ENCODE measurements at regions not wholly inside any gene's neighbourhood (a gene's known extent, or its start where the extent isn't known, plus 50 kb on each side); places are given as distances from the start of the nearest gene placed in this dataset.
"Not testable (repeated sequence)": the region's sequence is repeated elsewhere in the genome, so short reads cannot be mapped to it uniquely, and the experiment has no call there.

DNA sequence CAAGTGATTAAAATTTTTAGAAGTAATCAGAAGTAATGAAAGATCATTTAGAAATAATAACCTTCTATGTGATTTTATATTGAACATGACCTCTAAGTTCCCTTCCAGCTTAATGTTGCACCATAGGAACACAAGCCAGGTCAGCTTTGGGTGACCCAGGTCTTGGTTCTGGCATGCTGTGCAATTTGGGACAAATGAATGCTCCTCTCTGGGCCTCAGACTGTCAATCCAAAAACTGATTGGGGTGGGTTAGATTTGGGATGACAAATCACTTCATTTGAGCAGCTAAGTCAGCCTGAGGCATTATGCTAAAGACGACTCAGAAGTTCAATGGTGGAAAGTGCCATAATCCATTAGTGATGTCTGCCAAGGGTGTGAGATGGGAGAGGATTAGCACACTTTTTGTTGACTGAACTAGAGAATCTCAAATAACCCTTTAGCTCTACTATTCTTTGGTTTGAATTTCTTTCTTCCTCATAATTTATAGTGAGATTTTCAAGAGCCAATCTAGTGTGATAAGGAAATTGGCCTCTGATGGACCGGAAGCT is 60.7 kb upstream of the BOD1 start:
- DNase-seq (no peak), ATAC-seq (replicated peaks in 1 of 2) (no peak)
- Mint-ChIP-seq H3K4me1 (ENCODE audit: low read depth) (no peaks in the 10 kb centered on the region), H3K27ac (no peak overlapping the region), H3K36me3 (ENCODE audit: insufficient read depth in 2 of 2) (peaks cover 0 to 5% of the 10 kb centered on the region in 2 donors), H3K27me3 (ENCODE audit: low read depth) (peaks cover 10% of the 10 kb centered on the region), H3K4me3 (no peak overlapping the region), H3K9me3 (peaks cover 0 to 6% of the 10 kb centered on the region in 2 donors)

DNA sequence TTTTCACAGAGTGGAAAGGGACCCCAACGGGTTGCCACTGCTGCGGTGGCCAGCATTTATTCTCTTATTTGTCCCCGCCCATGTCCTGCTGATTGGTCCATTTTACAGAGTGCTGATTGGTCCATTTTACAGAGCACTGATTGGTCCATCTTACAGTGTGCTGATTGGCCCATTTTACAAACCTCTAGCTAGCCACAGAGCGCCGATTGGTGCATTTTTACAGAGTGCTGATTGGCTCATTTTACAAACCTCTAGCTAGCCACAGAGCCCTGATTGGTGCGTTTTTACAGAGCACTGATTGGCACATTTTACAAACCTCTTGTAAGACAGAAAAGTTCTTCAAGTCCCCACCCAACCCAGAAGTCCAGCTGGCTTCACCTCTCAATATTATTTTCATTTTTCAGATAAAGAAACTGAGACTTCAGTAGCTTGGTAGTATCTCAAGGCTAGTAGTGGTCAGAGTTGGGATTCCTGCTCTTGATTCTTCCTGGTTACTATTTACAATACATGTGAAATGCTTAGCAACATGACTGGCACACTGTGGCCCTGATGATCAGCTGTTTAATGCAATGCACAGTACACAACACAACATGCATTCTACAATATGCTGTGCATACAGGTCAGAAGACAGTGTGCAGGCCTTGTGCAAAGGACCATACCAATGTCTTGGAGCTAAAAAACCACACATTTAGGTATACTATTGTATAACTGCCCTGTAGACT is 63.6 kb upstream of the BOD1 start:
- Mint-ChIP-seq H3K36me3 (ENCODE audit: insufficient read depth in 2 of 2) (peaks cover 0 to 3% of the 10 kb centered on the region in 2 donors), H3K27ac (no peak overlapping the region), H3K9me3 (peaks cover 0 to 6% of the 10 kb centered on the region in 2 donors), H3K4me3 (no peak overlapping the region), H3K4me1 (ENCODE audit: low read depth) (no peaks in the 10 kb centered on the region), H3K27me3 (ENCODE audit: low read depth) (peaks cover 10% of the 10 kb centered on the region)
- no peak for ATAC-seq (replicated peaks in 1 of 2)
- DNase-seq: no peak

DNA sequence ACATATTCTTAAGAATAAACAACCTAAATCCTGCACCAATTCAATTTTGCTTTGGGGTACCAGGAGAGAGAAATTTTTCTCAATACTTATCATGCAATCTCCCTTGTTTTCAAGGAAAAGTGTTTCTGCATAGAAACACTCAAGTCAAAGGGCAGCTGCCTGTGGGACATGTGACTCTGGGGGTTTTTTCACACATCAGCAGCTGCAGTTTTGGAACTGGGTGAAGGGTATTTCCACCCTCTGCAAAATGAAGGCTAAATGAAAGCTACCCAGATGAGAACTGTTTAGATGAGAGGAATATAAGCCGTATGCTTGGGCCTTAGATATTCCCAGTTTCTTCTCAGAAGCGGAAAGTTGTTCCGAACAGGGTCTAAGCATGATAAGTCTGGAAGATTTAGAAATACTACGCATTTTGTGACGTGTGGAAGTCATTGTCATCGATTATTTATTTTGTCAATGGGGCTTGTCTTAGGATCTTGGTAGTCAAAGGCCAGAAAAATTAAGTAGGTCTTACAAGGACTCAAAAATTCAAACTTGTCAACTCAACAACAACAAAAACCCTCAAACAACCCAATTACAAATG is 64.3 kb upstream of the BOD1 start:
- ATAC-seq (replicated peaks in 1 of 2): no peak
- H3K4me1 Mint-ChIP-seq (ENCODE audit: low read depth): no peaks in the 10 kb centered on the region
- no peak for DNase-seq
- peaks cover 1 to 3% of the 10 kb centered on the region in 2 donors for H3K36me3 Mint-ChIP-seq (ENCODE audit: insufficient read depth in 2 of 2)
- peaks cover 0 to 6% of the 10 kb centered on the region in 2 donors for H3K9me3 Mint-ChIP-seq
- H3K4me3 Mint-ChIP-seq: no peak overlapping the region
- no peak overlapping the region for H3K27ac Mint-ChIP-seq
- peaks cover 10% of the 10 kb centered on the region for H3K27me3 Mint-ChIP-seq (ENCODE audit: low read depth)

DNA sequence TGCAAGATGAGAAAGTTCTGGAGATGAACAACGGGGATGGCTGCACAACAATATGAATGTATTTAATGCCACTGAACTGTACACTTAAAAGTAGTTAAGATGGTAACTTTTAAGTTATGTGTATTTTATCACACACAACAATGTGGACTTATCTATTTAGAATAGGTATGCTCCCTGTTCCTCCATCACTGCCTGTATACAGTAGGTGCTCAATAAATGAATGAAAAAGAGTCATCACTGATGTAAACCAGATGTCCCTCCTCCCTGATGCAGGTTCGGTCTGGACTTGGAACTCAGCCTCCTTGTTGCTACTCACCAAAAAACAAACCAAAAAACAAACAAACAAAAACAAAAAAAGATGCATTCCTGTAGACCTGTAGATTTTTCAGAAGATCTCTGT is 65.9 kb upstream of the BOD1 start:
- ATAC-seq (replicated peaks in 1 of 2) (no peak), DNase-seq (no peak)
- H3K4me3 Mint-ChIP-seq: no peak overlapping the region
- H3K36me3 Mint-ChIP-seq (ENCODE audit: insufficient read depth in 2 of 2): peaks cover 1 to 3% of the 10 kb centered on the region in 2 donors
- H3K9me3 Mint-ChIP-seq: peaks cover 0 to 6% of the 10 kb centered on the region in 2 donors
- peaks cover 10% of the 10 kb centered on the region for H3K27me3 Mint-ChIP-seq (ENCODE audit: low read depth)
- H3K27ac Mint-ChIP-seq: no peak overlapping the region
- H3K4me1 Mint-ChIP-seq (ENCODE audit: low read depth): no peaks in the 10 kb centered on the region

DNA sequence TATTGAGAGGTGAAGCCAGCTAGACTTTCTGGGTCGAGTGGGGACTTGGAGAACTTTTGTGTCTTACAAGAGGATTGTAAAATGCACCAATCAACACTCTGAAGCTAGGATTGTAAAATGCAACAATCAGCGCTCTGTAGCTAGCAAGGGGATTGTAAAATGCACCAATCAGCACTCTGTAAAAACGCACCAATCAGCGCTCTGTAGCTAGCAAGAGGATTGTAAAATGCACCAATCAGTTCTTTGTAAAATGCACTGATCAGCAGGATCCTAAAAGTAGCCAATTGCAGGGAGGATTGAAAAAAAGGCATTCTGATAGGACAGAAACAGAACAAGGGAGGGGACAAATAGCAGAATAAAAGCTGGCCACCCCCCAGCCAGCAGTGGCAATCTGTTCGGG is 68.1 kb upstream of the BOD1 start:
- ATAC-seq (replicated peaks in 1 of 2); H3K27me3 Mint-ChIP-seq (ENCODE audit: low read depth); DNase-seq; H3K36me3 Mint-ChIP-seq (ENCODE audit: insufficient read depth in 2 of 2); H3K9me3 Mint-ChIP-seq; H3K4me3 Mint-ChIP-seq; H3K4me1 Mint-ChIP-seq (ENCODE audit: low read depth); H3K27ac Mint-ChIP-seq: not testable (repeated sequence)

DNA sequence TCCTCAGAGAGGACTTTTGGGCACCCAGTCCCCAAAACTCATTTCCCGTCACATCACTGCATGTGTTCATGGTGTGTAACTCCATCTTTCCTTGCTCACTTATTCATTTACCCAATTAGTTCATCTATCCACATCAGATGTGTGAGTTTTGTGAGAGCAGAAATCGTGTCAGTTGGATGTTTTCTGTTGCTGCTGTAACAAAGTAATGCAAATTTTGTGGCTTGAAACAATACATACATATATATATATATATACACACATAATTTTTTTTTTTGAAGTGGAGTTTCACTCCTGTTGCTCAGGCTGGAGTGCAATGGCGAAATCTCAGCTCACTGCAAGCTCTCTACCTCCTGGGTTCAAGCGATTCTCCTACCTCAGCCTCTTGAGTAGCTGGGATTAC is 70.5 kb upstream of the BOD1 start:
- H3K4me3 Mint-ChIP-seq: no peak overlapping the region
- H3K27ac Mint-ChIP-seq: no peak overlapping the region
- ATAC-seq (replicated peaks in 1 of 2) (no peak), DNase-seq (no peak)
- H3K9me3 Mint-ChIP-seq: no peaks in the 10 kb centered on the region
- no peaks in the 10 kb centered on the region for H3K4me1 Mint-ChIP-seq (ENCODE audit: low read depth)
- H3K27me3 Mint-ChIP-seq (ENCODE audit: low read depth): peaks cover 2% of the 10 kb centered on the region
- peaks cover 0 to 1% of the 10 kb centered on the region in 2 donors for H3K36me3 Mint-ChIP-seq (ENCODE audit: insufficient read depth in 2 of 2)

DNA sequence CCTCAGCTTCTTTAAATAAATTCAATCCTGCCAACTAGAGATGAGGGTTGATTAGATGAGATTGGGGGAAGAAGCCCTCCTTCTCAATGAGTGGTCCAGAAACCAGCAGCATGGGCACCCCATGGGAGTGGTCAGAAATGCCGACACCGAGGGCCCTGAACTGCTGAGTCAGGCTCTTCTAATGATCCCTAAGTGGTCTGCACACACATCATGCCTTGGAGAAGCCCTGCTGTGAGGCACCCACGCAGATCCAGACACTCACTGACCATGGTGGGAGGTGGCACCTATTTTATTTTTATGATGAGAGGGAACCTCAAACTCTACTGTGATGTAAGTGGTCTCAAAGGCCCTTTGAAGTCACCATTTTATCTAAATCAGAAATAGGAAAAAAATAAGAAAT is 72.3 kb upstream of the BOD1 start:
- ATAC-seq (replicated peaks in 1 of 2) (no peak), DNase-seq (no peak)
- H3K9me3 Mint-ChIP-seq: no peaks in the 10 kb centered on the region
- H3K27me3 Mint-ChIP-seq (ENCODE audit: low read depth): no peaks in the 10 kb centered on the region
- no peaks in the 10 kb centered on the region for H3K4me1 Mint-ChIP-seq (ENCODE audit: low read depth)
- H3K27ac Mint-ChIP-seq: no peak overlapping the region
- no peak overlapping the region for H3K4me3 Mint-ChIP-seq
- H3K36me3 Mint-ChIP-seq (ENCODE audit: insufficient read depth in 2 of 2): peaks cover 0 to 1% of the 10 kb centered on the region in 2 donors

DNA sequence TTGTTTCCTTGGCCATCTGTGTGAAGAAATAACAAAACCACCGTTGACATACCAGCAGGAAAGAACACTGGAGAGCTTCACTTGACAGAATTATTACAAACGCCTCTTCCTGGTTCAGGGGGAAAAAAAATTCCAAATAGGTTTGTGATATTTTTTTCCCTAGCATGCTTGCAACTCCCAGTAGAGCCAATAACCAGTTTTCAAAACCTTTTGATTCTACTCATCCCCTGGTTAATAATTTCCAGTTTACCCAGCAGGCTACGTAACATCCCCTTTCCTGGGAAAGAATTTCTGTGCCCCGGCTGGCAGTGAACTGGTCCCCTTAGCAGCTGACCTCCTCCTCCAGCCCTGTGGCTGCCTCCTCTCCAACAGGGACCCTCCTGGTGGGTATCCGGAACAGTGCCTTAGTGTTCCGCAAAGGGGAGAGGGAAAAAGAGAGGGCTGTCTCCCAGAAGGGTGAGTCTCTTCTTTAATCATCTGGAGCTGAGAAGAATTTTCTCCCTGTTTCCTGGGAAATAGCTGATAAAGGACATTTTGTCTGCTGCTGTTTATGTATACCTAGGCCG is 72.8 kb upstream of the BOD1 start:
- no peak for DNase-seq
- Mint-ChIP-seq H3K9me3 (no peaks in the 10 kb centered on the region), H3K27me3 (ENCODE audit: low read depth) (no peaks in the 10 kb centered on the region)

DNA sequence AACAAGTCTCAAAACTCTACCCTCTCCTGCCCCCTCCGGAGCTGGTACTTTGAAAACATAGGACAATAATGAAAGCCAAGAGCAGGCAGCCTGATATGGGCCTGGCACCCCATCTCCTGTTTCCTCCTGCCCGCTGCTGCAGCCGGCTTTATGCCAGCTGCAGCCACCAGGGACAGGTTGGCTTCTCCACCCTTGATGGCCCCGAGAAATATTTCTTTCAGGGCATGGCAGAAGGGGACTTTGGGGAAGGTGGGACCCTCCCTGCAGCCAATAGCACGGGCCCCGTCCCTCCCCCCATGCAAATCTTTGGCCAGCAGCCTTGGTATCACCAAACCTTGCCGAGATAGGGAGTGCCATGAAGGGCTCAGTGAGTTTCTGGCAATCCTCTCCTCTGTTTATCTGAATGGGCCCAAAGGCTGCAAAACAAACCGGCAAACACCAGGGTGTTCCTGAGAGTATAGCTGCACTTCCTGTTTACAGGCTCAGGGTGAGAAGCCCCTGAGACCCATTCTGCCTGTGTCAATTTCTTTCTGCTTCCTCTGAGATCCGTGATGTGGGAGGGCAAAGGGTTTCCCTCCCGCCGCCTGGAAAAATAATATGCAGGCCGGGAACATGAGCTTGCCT is 73.4 kb upstream of the BOD1 start:
- Mint-ChIP-seq H3K9me3 (no peaks in the 10 kb centered on the region), H3K27ac (no peak overlapping the region), H3K4me1 (ENCODE audit: low read depth) (no peaks in the 10 kb centered on the region), H3K27me3 (ENCODE audit: low read depth) (no peaks in the 10 kb centered on the region), H3K4me3 (no peak overlapping the region), H3K36me3 (ENCODE audit: insufficient read depth in 2 of 2) (peaks cover 0 to 1% of the 10 kb centered on the region in 2 donors)
- DNase-seq (no peak), ATAC-seq (replicated peaks in 1 of 2) (no peak)

More for the DNA sequence above, 72.8 kb upstream of the BOD1 start:
- peaks cover 0 to 1% of the 10 kb centered on the region in 2 donors for H3K36me3 Mint-ChIP-seq (ENCODE audit: insufficient read depth in 2 of 2)
- no peaks in the 10 kb centered on the region for H3K4me1 Mint-ChIP-seq (ENCODE audit: low read depth)
- no peak overlapping the region for H3K4me3 Mint-ChIP-seq
- no peak for ATAC-seq (replicated peaks in 1 of 2)
- H3K27ac Mint-ChIP-seq: no peak overlapping the region

DNA sequence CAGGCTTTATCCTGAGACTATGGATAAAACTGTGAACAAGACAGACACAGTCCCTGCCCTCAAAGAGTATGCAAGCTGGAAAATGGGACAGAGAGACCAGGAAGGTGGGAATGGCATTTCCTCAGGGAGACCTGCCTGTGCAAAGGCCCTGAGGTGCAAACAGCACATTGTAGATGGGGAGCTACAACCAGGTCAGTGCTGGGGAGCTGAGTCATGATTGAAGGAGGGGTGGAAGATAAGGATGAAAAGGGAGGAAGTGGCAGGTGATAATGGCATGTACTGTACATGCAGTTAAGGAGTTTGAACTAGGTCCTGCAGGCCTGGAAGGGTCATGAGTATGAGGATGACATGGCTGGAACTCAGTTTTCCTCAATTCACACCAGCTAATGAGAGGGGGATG is 75.5 kb upstream of the BOD1 start:
- Mint-ChIP-seq H3K4me1 (ENCODE audit: low read depth) (no peaks in the 10 kb centered on the region), H3K36me3 (ENCODE audit: insufficient read depth in 2 of 2) (no peaks in the 10 kb centered on the region), H3K27ac (no peak overlapping the region), H3K9me3 (no peaks in the 10 kb centered on the region), H3K27me3 (ENCODE audit: low read depth) (no peaks in the 10 kb centered on the region), H3K4me3 (no peak overlapping the region)
- DNase-seq (no peak), ATAC-seq (replicated peaks in 1 of 2) (no peak)

DNA sequence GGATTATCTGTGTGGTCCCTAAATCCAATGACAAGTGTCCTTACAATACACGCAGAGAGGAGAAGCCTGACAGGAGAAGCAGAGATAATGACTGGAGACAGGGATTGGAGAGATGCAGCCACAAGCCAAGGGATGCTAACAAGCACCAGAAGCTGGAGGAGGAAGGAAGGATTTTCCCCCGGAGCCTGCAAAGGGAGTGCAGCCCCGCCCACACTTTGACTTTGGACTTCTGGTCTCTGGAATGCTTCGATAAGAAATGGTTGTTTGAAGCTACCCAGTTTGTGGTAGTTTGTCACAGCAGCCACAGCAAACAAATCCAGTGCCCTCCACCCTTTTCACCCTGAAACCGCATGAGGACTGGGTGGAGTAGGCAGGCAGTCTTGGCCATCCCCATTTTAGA is 77.2 kb upstream of the BOD1 start:
- DNase-seq: no peak
- H3K27me3 Mint-ChIP-seq (ENCODE audit: low read depth): no peaks in the 10 kb centered on the region
- no peak overlapping the region for H3K4me3 Mint-ChIP-seq

DNA sequence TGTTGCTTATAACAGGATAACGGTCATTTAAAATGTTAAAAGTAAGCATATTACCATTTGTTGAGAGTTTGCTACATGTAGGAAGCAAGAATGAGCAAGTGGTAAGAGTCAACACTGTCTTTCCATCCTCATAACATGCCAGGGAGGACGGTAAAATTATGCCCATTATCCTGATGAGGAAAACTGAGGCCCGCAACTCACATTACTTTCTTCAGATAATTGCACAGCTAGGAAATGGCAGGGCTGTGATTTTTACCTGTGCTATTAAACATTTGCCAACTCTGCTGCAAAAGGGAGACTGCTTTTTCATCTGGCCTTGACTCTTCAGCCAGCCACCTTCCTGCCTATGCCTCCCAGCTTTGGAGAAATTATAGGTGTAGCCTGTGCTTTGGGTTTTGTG is 79.8 kb upstream of the BOD1 start:
- ATAC-seq (replicated peaks in 1 of 2) (no peak), DNase-seq (no peak)
- no peaks in the 10 kb centered on the region for H3K9me3 Mint-ChIP-seq
- H3K4me1 Mint-ChIP-seq (ENCODE audit: low read depth): no peaks in the 10 kb centered on the region
- H3K27ac Mint-ChIP-seq: no peak overlapping the region
- no peaks in the 10 kb centered on the region for H3K36me3 Mint-ChIP-seq (ENCODE audit: insufficient read depth in 2 of 2)
- no peak overlapping the region for H3K4me3 Mint-ChIP-seq
- H3K27me3 Mint-ChIP-seq (ENCODE audit: low read depth): no peaks in the 10 kb centered on the region

More for the DNA sequence above, 77.2 kb upstream of the BOD1 start:
- H3K27ac Mint-ChIP-seq: no peak overlapping the region
- ATAC-seq (replicated peaks in 1 of 2): no peak
- no peaks in the 10 kb centered on the region for H3K4me1 Mint-ChIP-seq (ENCODE audit: low read depth)
- H3K36me3 Mint-ChIP-seq (ENCODE audit: insufficient read depth in 2 of 2): no peaks in the 10 kb centered on the region
- no peaks in the 10 kb centered on the region for H3K9me3 Mint-ChIP-seq

DNA sequence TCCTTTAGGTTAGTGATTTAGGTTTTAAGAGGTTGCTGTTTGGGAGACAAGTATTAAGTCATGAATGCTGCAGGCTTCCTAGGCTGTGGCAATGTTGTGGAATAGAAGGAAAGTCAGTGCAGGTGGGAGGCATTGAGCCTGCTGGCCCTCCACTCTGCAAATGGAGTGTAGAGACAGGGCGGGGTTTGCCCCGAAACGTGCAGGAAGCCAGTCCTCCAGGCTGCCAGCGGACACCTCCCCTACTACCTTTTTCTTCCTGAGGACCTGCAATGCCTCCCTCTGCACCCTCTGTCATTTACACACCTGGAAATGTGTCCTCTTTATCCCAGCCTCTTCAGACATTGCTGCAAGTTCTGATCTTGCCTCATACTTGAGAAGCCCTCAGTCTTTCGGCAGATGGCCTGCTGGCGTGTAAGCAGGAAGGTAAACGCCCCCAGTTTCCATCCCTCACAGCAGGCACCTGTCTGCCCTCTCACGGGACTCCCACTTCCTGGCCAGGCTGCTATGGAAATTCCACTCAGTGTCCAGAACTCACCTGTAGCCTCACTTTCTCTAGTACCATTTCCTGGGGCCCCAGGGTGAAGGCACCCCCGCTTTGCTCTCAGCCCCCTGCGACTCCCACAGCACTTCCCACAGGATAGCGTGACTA is 81.6 kb upstream of the BOD1 start:
- ATAC-seq (replicated peaks in 1 of 2): no peak
- Mint-ChIP-seq H3K27ac (no peak overlapping the region), H3K4me3 (no peak overlapping the region), H3K9me3 (no peaks in the 10 kb centered on the region), H3K36me3 (ENCODE audit: insufficient read depth in 2 of 2) (no peaks in the 10 kb centered on the region), H3K4me1 (ENCODE audit: low read depth) (no peaks in the 10 kb centered on the region), H3K27me3 (ENCODE audit: low read depth) (no peaks in the 10 kb centered on the region)
- no peak for DNase-seq

Measured in activated T-cell treated with anti-CD3 and anti-CD28 coated beads, Interleukin-2, amount 50 U/mL, for 72 hours (primary cell).